SU-DHL-6 (cell line): ENCODE measurements at regions not wholly inside any gene's neighbourhood (a gene's known extent, or its start where the extent isn't known, plus 50 kb on each side); places are given as distances from the start of the nearest gene placed in this dataset.

Experiments
- CTCF ChIP-seq: fragments of 200-600 bp; sonication (generic); IDR thresholded peaks from one replicate; pipeline ENCODE4 v1.5.1; 2017; ENCODE audit warnings: antibody characterized with exemption, mild to moderate bottlenecking, low read length, moderate library complexity; ENCODE audit not compliant: insufficient read depth, poor library complexity, severe bottlenecking
- EZH2phosphoT487 ChIP-seq: fragments of 200-600 bp; sonication (generic), shearing (Covaris generic); conservative IDR thresholded peaks from 2 replicates; pipeline ENCODE4 v1.6.1; 2018; ENCODE audit warnings: mild to moderate bottlenecking, antibody characterized with exemption, low read length, moderate library complexity, mixed read lengths

DNA sequence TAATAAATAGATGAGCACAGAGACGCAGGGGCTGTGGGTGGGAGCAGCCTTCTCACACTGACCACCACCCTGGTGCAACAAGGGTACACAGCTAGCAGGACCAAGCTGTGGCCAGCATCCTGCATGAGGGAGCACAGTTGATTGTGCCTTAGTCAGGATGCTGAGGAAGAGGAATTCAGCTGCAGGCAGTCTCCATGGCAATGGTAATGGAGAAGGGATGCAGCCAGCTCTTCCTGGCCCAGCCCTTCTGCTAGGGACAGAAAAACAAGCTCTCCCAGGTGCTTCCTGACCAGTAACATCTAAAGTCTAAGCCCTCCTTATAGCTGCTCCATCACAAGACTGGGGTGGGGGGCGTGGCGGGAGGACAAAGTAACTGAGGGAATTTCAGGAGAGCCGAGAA is 363.5 kb downstream of the BUD13 start:
- no peak for TF ChIP-seq CTCF
- TF ChIP-seq EZH2phosphoT487, result no peak
